Motor neuron (in vitro differentiated cells): ENCODE measurements at regions not wholly inside any gene's neighbourhood (a gene's known extent, or its start where the extent isn't known, plus 50 kb on each side); places are given as distances from the start of the nearest gene placed in this dataset.

Experiments used
- ATAC-seq, 8 experiments: fragments of 200-7000 bp; cut with Tn5 transposase; replicated peaks in 6 of 8; 2 replicates each; pipeline ENCODE4 v1.8.0; 2021; ENCODE audit warnings: mild to moderate bottlenecking in 8 of 8, moderate library complexity in 8 of 8
- H3K27ac ChIP-seq, 2 donors: fragments of 250-450 bp; sonication (Bioruptor Pico); 2 replicates each; pipeline ENCODE4 v1.9.0; 2021; ENCODE audit warnings: antibody characterized with exemption in 2 of 2, mild to moderate bottlenecking in 2 of 2, moderate library complexity in 1 of 2
- H3K4me1 ChIP-seq, 2 donors: fragments of 250-450 bp; sonication (Bioruptor Pico); replicated peaks in 1 of 2; 2 replicates each; pipeline ENCODE4 v1.6.1; 2021; ENCODE audit warnings: antibody characterized with exemption in 2 of 2, mild to moderate bottlenecking in 2 of 2, moderate library complexity in 1 of 2
- H3K4me3 ChIP-seq, 5 donors: fragments of 250-450 bp; sonication (Bioruptor Pico); 2 replicates each; pipeline ENCODE4 v1.9.0; 2021; ENCODE audit warnings: antibody characterized with exemption in 5 of 5, mild to moderate bottlenecking in 5 of 5, moderate library complexity in 4 of 5
- WGBS, 10 experiments: fragments of 450-650 bp; shearing (Covaris generic); methylation state at CpG; one replicate each; pipeline ENCODE4 v1.0.0; 2022; 5-methylcytosine and 5-hydroxymethylcytosine counted together
- in situ Hi-C, 9 experiments: fragments of 400-800 bp; cut with MboI; loops; one replicate each; pipeline ENCODE4 v1.15.0; 2021; ENCODE audit warnings: low sequenced_read_pairs in 9 of 9, low pct_unique_long_range_greater_than_20kb in 2 of 9; ENCODE audit not compliant: unreplicated experiment in 9 of 9

DNA sequence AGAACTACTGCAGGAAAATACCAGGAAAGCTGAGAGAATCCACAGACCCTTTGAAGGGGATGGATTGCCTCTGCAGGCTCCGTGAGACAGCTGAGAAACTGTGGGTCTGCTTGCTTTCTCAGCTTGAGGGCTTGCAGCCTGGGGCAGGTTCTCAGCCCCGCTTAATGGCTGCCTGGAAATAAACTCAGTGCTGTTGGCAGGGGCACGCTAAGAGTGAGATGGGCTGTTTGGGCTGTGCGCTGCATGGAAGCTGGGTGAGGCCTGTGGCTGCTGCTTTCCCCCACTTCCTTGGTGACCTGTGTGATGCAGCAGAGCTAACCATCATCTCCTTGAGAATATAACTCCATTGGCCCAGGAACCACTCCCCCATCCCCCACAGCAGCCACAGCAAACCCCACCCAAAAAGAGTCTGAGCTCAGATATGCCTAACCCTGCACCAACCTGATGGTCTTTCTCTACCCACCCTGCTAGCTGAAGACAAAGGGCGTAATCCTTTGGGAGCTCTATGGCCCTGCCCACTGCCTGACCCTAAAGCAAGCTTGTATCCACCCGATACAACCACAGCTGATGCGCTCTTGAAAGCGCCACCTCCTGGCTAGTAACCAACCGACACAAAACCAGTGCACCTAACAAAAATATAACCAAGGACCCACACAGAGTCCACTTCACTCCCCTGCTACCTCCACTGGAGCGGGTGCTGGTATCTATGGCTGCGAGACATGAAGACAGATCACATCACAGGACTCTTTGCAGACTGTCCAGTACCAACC is 800.6 kb upstream of the MAP3K7 start:
- WGBS, 10 experiments = 25 to 100% (median 88%) methylated on average over 1 to 6 of the region's 11 CpGs; no CpG with 5 or more reads in 3 of the 10 experiments
- in situ Hi-C loops = no loop called here
- Histone ChIP-seq H3K4me1 (no peaks in the 10 kb centered on the region), H3K27ac (no peak overlapping the region), H3K4me3 (no peak overlapping the region)
- ATAC-seq = no peak

- Histone ChIP-seq H3K4me1 (no peaks in the 10 kb centered on the region), H3K4me3 (no peak overlapping the region), H3K27ac (no peak overlapping the region)
- ATAC-seq = no peak
- in situ Hi-C loops = no loop called here
- WGBS, 10 experiments = 0 to 100% (median 86%) methylated on average over 1 of the region's 1 CpG; no CpG with 5 or more reads in 2 of the 10 experiments
These were observed 799.3 kb upstream of the MAP3K7 start for GRCh38 chr6:91386204-91386603.

GRCh38 chr6:91383207-91383606 is 796.3 kb upstream of the MAP3K7 start:
- Histone ChIP-seq H3K27ac (no peak overlapping the region), H3K4me3 (no peak overlapping the region), H3K4me1 (no peaks in the 10 kb centered on the region)
- in situ Hi-C loops = no loop called here
- 0 to 100% (median 85%) methylated on average over 1 to 3 of the region's 3 CpGs; no CpG with 5 or more reads in 1 of the 10 experiments for WGBS, 10 experiments
- ATAC-seq = no peak

DNA sequence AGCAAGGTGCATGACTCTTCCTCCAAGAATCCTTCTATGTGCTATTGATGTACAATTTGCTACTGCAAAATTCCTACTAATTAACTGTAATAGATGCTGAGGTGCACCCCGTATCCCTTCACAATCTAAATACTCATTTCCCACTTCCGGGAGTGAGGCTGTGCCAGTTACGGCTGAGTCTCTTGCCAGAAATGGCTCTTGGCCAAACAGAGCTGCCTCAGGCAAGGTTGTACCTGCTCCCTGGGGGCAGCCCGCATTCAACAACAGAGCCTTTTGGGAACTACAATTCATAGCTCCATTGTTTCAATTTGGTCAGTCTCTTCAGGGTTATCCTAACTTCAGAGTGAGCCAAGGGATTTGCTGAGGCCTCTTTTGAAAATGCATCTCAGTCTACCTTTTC is 789.8 kb upstream of the MAP3K7 start:
- in situ Hi-C loops = no loop called here
- Histone ChIP-seq H3K4me1 (no peaks in the 10 kb centered on the region), H3K4me3 (no peak overlapping the region), H3K27ac (no peak overlapping the region)
- no peak for ATAC-seq
- WGBS, 10 experiments = 30 to 98% (median 72%) methylated on average over 2 to 4 of the region's 4 CpGs; no CpG with 5 or more reads in 5 of the 10 experiments

DNA sequence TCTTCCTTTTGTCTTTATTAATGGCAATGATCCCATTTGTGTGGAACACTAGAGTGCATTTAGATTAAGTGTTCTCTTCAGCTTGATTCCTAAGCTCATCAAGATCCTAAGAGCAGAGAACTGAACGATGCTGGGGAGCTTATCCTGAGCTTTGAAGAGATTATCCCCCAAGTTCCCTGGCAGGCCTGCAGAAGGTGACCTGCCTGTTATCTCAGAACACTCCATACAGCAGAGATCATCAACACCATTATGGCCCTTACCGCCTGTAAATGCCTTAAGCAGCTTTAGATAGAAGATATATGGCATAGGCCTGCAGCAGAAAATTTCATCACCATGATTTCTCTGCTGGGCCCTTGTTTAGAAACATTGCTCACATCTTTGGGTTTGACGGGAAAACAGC is 779.9 kb upstream of the MAP3K7 start:
- Histone ChIP-seq H3K4me3 (no peak overlapping the region), H3K4me1 (peaks cover 0 to 5% of the 10 kb centered on the region in 2 donors), H3K27ac (no peak overlapping the region)
- peak in 1 of 8 experiments; percentile 43 for ATAC-seq
- 8 to 78% (median 59%) methylated on average over 1 to 3 of the region's 3 CpGs; no CpG with 5 or more reads in 2 of the 10 experiments for WGBS, 10 experiments
- in situ Hi-C loops = no loop called here

DNA sequence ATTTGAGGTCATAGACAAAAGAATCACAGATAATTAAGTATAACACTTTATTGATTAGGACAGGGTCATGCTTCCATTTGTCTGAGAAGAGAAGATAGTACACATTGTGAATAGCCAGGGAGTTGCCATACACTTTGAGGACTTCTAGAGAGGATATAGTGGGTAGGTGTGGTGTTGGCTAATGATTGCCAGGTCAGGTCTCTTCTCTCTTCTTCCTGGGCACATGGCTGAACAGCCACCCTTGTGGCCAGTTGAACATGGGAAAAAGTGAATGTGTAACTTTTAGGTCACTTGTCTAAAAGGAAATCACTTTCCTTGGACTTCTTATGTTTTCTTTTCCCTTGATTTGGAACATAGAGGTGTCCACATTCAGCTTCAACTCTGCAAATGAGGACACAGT is 772.1 kb upstream of the MAP3K7 start:
- no peaks in the 10 kb centered on the region for H3K4me1 ChIP-seq
- no peak overlapping the region for H3K4me3 ChIP-seq
- ATAC-seq = no peak
- no peak overlapping the region for H3K27ac ChIP-seq
- in situ Hi-C loops = no loop called here

DNA sequence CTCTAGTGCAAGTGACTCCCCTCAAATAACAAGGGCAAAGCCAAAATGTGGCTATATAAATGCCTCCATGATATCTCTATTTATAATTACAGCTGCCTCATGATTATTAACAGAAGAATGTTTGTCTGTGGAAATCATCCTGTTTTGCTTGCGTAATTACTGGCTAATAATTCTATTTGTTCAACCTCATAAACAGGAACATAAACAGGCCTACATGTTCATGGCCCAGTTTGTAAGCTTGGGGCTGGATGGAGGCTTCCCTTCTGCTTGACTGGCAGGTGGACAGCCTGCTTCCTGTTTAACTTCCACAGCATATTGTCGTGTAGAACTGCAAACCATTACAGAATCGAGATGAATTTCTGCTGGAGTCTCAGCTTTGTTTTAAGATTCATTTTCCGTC is 766.0 kb upstream of the MAP3K7 start:
- in situ Hi-C loops = no loop called here
- no peak for ATAC-seq
- H3K4me3 ChIP-seq = no peak overlapping the region
- no peak overlapping the region for H3K27ac ChIP-seq
- H3K4me1 ChIP-seq = no peaks in the 10 kb centered on the region
- 37 to 100% (median 83%) methylated on average over 1 to 4 of the region's 4 CpGs; no CpG with 5 or more reads in 1 of the 10 experiments for WGBS, 10 experiments

DNA sequence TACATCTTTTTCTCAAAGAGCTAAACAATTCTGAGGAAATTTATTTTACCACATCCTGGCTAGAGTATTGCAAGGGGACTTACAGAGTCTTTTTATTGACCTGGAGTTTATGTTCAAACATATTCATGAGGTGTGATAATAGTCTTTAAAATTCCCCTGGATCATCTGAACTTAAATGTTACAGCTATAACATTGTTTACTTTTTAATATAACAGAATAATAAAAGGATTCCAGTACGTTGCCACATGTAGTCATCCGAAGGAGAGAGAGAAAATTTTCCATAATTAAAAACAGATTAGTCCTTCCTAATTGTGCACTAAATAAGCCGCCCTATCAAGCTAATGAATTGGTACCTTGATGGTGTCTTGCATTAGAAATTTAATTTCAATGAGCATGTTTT is 765.4 kb upstream of the MAP3K7 start:
- ATAC-seq = no peak
- Histone ChIP-seq H3K4me3 (no peak overlapping the region), H3K4me1 (no peaks in the 10 kb centered on the region), H3K27ac (no peak overlapping the region)
- WGBS, 10 experiments = 13 to 100% (median 86%) methylated on average over 1 to 3 of the region's 3 CpGs; no CpG with 5 or more reads in 1 of the 10 experiments
- in situ Hi-C loops = no loop called here

DNA sequence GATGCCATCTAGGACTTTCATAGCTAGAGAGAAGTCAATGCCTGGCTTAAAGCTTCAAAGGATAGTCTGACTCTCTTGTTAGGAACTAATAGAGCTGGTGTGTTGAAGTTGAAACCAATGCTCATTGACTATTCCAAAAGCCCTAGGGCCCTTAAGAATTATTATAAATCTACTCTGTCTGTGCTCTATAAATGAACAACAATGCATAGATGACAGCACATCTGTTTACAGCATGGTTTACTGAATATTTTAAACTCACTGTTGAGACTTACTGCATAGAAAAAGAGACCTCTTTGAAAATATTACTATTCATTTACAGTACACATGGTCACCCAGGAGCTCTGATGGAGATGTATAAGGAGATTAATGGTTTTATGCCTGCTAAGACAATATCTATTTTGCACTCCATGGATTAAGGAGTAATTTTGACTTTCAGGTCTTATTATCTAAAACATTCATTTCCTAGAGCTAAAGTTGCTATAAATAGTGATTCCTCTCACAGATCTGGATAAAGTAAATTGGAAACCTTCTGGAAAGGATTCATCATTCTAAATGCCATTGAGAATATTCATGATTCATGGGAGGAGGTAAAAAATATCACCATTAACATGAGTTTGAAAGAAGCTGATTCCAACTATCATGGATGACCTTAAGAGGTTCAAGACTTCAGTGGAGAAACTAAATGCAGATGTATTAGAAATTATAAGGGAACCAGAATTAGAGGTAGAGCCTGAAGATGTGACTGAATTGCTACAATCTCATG is 763.5 kb upstream of the MAP3K7 start:
- in situ Hi-C loops = no loop called here

GRCh38 chr6:91341473-91341872 is 754.6 kb upstream of the MAP3K7 start:
- no peak for ATAC-seq
- Histone ChIP-seq H3K27ac (no peak overlapping the region), H3K4me1 (peaks cover 0 to 5% of the 10 kb centered on the region in 2 donors), H3K4me3 (no peak overlapping the region)
- in situ Hi-C loops = no loop called here
- 0 to 80% (median 28%) methylated on average over 1 to 3 of the region's 3 CpGs for WGBS, 10 experiments

More for the DNA sequence above, 763.5 kb upstream of the MAP3K7 start:
- Histone ChIP-seq H3K4me1 (no peaks in the 10 kb centered on the region), H3K4me3 (no peak overlapping the region), H3K27ac (no peak overlapping the region)
- ATAC-seq = peak in 3 of 8 experiments; percentile 70 to 79 (median 77)

DNA sequence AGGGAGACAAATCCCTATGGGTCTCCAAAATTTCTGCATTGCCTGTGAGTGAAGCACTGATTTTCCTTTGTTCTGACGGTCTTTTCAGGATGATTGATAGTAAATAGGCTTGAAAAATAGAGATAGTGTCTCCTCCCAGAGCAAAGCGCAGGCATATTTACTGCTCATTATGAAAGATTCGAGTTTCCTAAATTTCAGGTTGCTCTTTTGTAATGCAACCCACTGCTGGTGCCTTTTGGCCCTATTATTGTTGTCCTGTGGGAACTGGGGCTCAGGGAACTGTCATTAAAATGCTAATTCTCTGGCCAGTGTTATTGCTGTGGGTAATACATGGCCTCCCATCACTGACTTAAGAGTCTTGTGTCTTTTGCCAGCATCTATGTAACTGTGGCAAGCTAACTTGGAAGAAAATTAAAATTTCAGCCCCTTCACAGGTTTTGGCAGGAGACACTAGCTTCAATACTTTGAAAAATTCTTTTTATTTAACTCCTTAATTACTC is 754.1 kb upstream of the MAP3K7 start:
- H3K27ac ChIP-seq = no peak overlapping the region
- peak in 2 of 8 experiments; percentile 26 to 48 for ATAC-seq
- in situ Hi-C loops = no loop called here
- WGBS, 10 experiments = 10 to 51% (median 45%) methylated on average over 1 to 3 of the region's 3 CpGs; no CpG with 5 or more reads in 3 of the 10 experiments
- no peak overlapping the region for H3K4me3 ChIP-seq
- peaks cover 0 to 5% of the 10 kb centered on the region in 2 donors for H3K4me1 ChIP-seq

DNA sequence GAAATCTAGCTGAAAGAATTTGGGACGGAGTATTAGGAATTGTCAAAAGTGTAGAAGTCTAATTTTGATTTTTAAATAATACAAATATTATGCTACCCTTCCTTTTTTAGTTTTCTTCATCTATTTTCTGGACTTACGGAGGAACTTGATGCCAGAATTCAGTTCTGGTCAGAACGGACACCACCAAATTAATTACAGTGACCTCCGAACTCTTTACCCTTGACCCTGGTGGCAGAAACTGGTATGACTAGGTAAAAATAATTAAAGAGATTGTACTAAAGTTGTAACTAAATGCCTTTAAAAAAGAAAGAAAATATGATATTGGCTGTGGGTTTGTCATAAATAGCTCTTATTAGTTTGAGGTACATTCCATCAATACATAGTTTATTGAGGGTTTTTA is 751.1 kb upstream of the MAP3K7 start:
- H3K4me3 ChIP-seq = no peak overlapping the region
- in situ Hi-C loops = no loop called here
- no peak overlapping the region for H3K27ac ChIP-seq
- WGBS, 10 experiments = 17 to 100% (median 83%) methylated on average over 2 to 4 of the region's 4 CpGs; no CpG with 5 or more reads in 1 of the 10 experiments
- H3K4me1 ChIP-seq = peaks cover 0 to 5% of the 10 kb centered on the region in 2 donors
- ATAC-seq = no peak

- Histone ChIP-seq H3K27ac (no peak overlapping the region), H3K4me3 (no peak overlapping the region), H3K4me1 (peaks cover 17 to 21% of the 10 kb centered on the region in 2 donors)
- 40 to 100% (median 82%) methylated on average over 1 of the region's 1 CpG; no CpG with 5 or more reads in 1 of the 10 experiments for WGBS, 10 experiments
- no peak for ATAC-seq
- in situ Hi-C loops = no loop called here
These were observed 744.0 kb upstream of the MAP3K7 start for GRCh38 chr6:91330896-91331295.
